ENCODE measurements at regions not wholly inside any gene's neighbourhood (a gene's known extent, or its start where the extent isn't known, plus 50 kb on each side); places are given as distances from the start of the nearest gene placed in this dataset.

DNA sequence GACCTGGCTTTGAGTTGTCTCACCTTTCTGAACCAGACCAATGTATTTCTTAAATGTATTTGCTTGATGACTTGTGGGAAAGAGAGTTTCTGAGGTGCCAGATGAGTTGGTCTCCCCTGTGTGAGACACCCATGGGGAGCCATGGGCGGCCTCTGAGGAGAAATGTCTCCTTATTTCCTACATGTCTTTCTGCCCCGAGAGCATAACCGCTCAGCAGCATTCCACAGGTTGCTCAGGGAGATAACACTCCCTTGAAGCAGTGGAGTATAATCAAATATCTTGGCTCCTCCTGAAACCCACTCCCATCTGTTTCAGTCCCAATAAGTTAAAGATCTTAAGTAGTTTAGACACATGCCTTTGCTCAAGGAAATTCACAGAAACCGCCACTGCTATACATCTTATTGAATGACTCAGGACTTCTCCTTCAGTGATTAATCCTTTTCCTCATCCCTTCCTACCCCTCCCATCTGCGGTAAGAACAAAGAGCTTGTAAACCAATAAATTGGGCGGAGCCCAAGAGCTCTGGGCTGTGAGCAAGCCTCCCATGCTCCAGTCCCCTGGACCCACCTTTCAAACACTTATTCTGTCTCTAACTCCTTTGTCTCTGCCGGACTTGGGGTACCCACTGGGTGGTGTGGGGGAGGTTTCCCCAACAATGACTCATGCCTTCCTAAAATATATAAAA, 285.5 kb upstream of the LRRTM4 start:
- DNase-seq (ENCODE audit: low spot score): peak; percentile 52

DNA sequence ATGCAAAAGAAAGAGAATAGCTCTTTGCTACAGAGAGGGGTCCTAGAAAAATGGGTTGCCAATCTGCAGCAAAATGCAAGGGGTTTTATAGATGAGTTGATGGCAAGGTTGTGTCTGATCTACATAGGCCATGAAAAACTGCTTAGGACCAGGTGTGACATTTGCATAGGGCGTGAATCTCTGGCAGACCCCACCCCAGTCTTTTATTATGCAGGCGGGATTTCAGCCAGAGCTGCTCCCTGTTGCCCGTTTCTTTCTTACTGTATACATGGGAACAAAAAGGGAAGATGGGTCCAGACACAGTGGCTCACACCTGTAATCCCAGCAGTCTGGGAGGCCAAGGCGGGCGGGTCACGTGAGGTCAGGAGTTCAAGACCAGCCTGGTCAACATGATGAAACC, 286.4 kb upstream of the LRRTM4 start:
- no peak for DNase-seq (ENCODE audit: low spot score)
- ChIA-PET POLR2A (ENCODE audit: low non-redundant PET) (no interaction called here), CTCF (no interaction called here)
- H3K4me3 ChIP-seq (ENCODE audit: low read depth, low read length, poor library complexity, severe bottlenecking): no peak overlapping the region
- BruUV-seq (replicated peaks): no TSS peak
- peaks cover 2% of the 10 kb centered on the region for H3K4me1 ChIP-seq (ENCODE audit: insufficient read depth, low read length, poor library complexity, severe bottlenecking)
- H3K27me3 ChIP-seq (replicated peaks; ENCODE audit: insufficient read depth, low read depth, low read length, poor library complexity): no peaks in the 10 kb centered on the region
- no peaks in the 10 kb centered on the region for H3K36me3 ChIP-seq (ENCODE audit: insufficient read depth, low read length, poor library complexity, severe bottlenecking)
- intact Hi-C loops (cut with micrococcal nuclease; ENCODE audit: unreplicated experiment): no loop called here
- H3K9me3 ChIP-seq (ENCODE audit: low read depth, low read length, poor library complexity, severe bottlenecking): no peaks in the 10 kb centered on the region
- H3K27ac ChIP-seq (ENCODE audit: low read depth, low read length, poor library complexity, severe bottlenecking): no peak overlapping the region
- TF ChIP-seq EZH2 (IDR thresholded peaks at IDR 0.05; ENCODE audit: borderline replicate concordance, low read depth, low read length, poor library complexity, severe bottlenecking): no peak
- TF ChIP-seq, protein P1, sequence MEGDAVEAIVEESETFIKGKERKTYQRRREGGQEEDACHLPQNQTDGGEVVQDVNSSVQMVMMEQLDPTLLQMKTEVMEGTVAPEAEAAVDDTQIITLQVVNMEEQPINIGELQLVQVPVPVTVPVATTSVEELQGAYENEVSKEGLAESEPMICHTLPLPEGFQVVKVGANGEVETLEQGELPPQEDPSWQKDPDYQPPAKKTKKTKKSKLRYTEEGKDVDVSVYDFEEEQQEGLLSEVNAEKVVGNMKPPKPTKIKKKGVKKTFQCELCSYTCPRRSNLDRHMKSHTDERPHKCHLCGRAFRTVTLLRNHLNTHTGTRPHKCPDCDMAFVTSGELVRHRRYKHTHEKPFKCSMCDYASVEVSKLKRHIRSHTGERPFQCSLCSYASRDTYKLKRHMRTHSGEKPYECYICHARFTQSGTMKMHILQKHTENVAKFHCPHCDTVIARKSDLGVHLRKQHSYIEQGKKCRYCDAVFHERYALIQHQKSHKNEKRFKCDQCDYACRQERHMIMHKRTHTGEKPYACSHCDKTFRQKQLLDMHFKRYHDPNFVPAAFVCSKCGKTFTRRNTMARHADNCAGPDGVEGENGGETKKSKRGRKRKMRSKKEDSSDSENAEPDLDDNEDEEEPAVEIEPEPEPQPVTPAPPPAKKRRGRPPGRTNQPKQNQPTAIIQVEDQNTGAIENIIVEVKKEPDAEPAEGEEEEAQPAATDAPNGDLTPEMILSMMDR (conservative IDR thresholded peaks at IDR 0.05; ENCODE audit: low read depth, low read length): no peak

More for the DNA sequence above, 285.5 kb upstream of the LRRTM4 start:
- no TSS peak for BruUV-seq (replicated peaks)
- TF ChIP-seq, protein P1 (conservative IDR thresholded peaks at IDR 0.05; ENCODE audit: low read depth, low read length): no peak
- no peak for TF ChIP-seq EZH2 (IDR thresholded peaks at IDR 0.05; ENCODE audit: borderline replicate concordance, low read depth, low read length, poor library complexity, severe bottlenecking)
- POLR2A ChIA-PET (ENCODE audit: low non-redundant PET): no interaction called here
- H3K4me1 ChIP-seq (ENCODE audit: insufficient read depth, low read length, poor library complexity, severe bottlenecking): no peaks in the 10 kb centered on the region
- H3K9me3 ChIP-seq (ENCODE audit: low read depth, low read length, poor library complexity, severe bottlenecking): no peaks in the 10 kb centered on the region
- no peaks in the 10 kb centered on the region for H3K36me3 ChIP-seq (ENCODE audit: insufficient read depth, low read length, poor library complexity, severe bottlenecking)
- H3K4me3 ChIP-seq (ENCODE audit: low read depth, low read length, poor library complexity, severe bottlenecking): no peak overlapping the region
- no peak overlapping the region for H3K27ac ChIP-seq (ENCODE audit: low read depth, low read length, poor library complexity, severe bottlenecking)
- no peaks in the 10 kb centered on the region for H3K27me3 ChIP-seq (replicated peaks; ENCODE audit: insufficient read depth, low read depth, low read length, poor library complexity)
- intact Hi-C loops (cut with micrococcal nuclease; ENCODE audit: unreplicated experiment): no loop called here
- CTCF ChIA-PET: no interaction called here

DNA sequence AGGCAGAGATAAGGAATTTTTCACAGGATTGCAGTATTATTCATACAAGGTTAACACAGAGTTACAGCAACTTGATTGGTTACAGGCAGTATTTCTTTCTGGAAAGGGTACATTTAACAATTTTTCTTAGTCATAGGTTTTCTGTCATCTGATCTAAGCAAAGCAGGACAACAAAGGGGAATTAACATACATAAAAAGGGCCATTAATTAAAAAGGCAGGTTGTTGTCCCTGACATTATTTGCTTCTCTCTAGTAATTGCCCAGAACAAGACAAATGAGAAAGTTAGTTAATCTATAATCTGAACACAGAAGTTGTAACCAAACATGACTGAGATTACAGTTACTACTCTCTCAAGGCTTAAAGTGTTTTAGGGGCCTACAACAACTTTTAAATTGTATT, 291.4 kb upstream of the LRRTM4 start:
- no peak for DNase-seq (ENCODE audit: low spot score)
- Histone ChIP-seq H3K27me3 (replicated peaks; ENCODE audit: insufficient read depth, low read depth, low read length, poor library complexity) (no peaks in the 10 kb centered on the region), H3K9me3 (ENCODE audit: low read depth, low read length, poor library complexity, severe bottlenecking) (no peaks in the 10 kb centered on the region), H3K4me3 (ENCODE audit: low read depth, low read length, poor library complexity, severe bottlenecking) (no peak overlapping the region), H3K4me1 (ENCODE audit: insufficient read depth, low read length, poor library complexity, severe bottlenecking) (peaks cover 3% of the 10 kb centered on the region), H3K27ac (ENCODE audit: low read depth, low read length, poor library complexity, severe bottlenecking) (no peak overlapping the region), H3K36me3 (ENCODE audit: insufficient read depth, low read length, poor library complexity, severe bottlenecking) (no peaks in the 10 kb centered on the region)
- BruUV-seq (replicated peaks): no TSS peak
- POLR2A ChIA-PET (ENCODE audit: low non-redundant PET): no interaction called here
- CTCF ChIA-PET: no interaction called here
- TF ChIP-seq, protein P1 (conservative IDR thresholded peaks at IDR 0.05; ENCODE audit: low read depth, low read length): no peak
- no peak for TF ChIP-seq EZH2 (IDR thresholded peaks at IDR 0.05; ENCODE audit: borderline replicate concordance, low read depth, low read length, poor library complexity, severe bottlenecking)
- intact Hi-C loops (cut with micrococcal nuclease; ENCODE audit: unreplicated experiment): no loop called here

All from A673 (cell line).